ENCODE measurements at regions not wholly inside any gene's neighbourhood (a gene's known extent, or its start where the extent isn't known, plus 50 kb on each side); places are given as distances from the start of the nearest gene placed in this dataset.

GRCh38 chr4:165754664-165755063 is 118.4 kb upstream of the TLL1 start:
- no peaks in the 10 kb centered on the region for H3K27me3 ChIP-seq (replicated peaks in 1 of 2; ENCODE audit: control insufficient read depth in 2 of 2, extremely low read depth in 1 of 2, insufficient read depth in 2 of 2, low read length in 1 of 2)
- H3K4me1 ChIP-seq (ENCODE audit: control insufficient read depth in 1 of 2, extremely low read depth in 1 of 2, insufficient read depth in 2 of 2, low read length in 2 of 2), result no peaks in the 10 kb centered on the region
- Mint-ChIP-seq H3K27me3 (no peaks in the 10 kb centered on the region), H3K4me3 (no peak overlapping the region), H3K27ac (no peak overlapping the region), H3K4me1 (no peaks in the 10 kb centered on the region), H3K9me3 (peaks cover 3 to 13% (median 8%) of the 10 kb centered on the region in 3 donors), H3K36me3 (no peaks in the 10 kb centered on the region)
- 100% methylated on average over 1 of the region's 4 CpGs for WGBS (ENCODE audit: insufficient coverage)
- no peaks in the 10 kb centered on the region for H3K9me3 ChIP-seq
- ATAC-seq (replicated peaks in 1 of 4) (no peak), DNase-seq (no peak)
- H3K36me3 ChIP-seq (ENCODE audit: control insufficient read depth in 2 of 2, extremely low read depth in 1 of 2, insufficient read depth in 1 of 2, low read length in 1 of 2), result no peaks in the 10 kb centered on the region
- ChIA-PET POLR2A (no interaction called here), CTCF (no interaction called here)
- H3K27ac ChIP-seq (ENCODE audit: low read length), result no peak overlapping the region
- no peak overlapping the region for H3K4me3 ChIP-seq (ENCODE audit: control insufficient read depth in 1 of 2, extremely low read depth in 1 of 2, low read length in 1 of 2)

DNA sequence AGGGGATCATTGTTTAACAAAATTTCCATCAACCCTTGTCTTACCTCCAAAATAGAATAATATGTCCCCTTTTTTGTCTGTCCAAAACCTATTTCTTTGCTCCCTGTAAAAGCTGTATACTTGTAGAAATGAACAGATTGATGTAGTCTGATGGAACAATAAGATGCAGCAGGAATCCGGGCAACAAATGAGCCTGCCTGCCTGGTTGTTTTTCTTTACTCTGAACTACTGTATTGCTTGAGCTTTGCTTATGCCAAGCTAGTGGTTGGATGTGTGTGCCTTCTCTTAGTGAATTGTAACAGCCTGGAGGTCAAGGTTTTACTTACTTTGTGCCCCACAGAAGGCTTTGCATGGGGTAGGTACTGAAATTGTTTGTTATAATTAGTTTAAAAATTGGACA is 116.2 kb upstream of the TLL1 start:
- no peaks in the 10 kb centered on the region for H3K4me1 Mint-ChIP-seq
- Histone ChIP-seq H3K4me1 (ENCODE audit: control insufficient read depth in 1 of 2, extremely low read depth in 1 of 2, insufficient read depth in 2 of 2, low read length in 2 of 2) (no peaks in the 10 kb centered on the region), H3K36me3 (ENCODE audit: control insufficient read depth in 2 of 2, extremely low read depth in 1 of 2, insufficient read depth in 1 of 2, low read length in 1 of 2) (no peaks in the 10 kb centered on the region), H3K9me3 (no peaks in the 10 kb centered on the region), H3K4me3 (ENCODE audit: control insufficient read depth in 1 of 2, extremely low read depth in 1 of 2, low read length in 1 of 2) (no peak overlapping the region), H3K27ac (ENCODE audit: low read length) (no peak overlapping the region), H3K27me3 (replicated peaks in 1 of 2; ENCODE audit: control insufficient read depth in 2 of 2, extremely low read depth in 1 of 2, insufficient read depth in 2 of 2, low read length in 1 of 2) (peaks cover 0 to 5% of the 10 kb centered on the region in 2 experiments)
- ChIA-PET POLR2A (interaction anchor here in 1 of 2 donors (0.5 kb wide), 1 partner anchor 10 kb away, joined by 3 read pairs; no protein-coding TSS in a partner anchor), CTCF (no interaction called here)
- H3K27ac Mint-ChIP-seq, result no peak overlapping the region
- H3K4me3 Mint-ChIP-seq, result no peak overlapping the region
- ATAC-seq (replicated peaks in 1 of 4) (no peak), DNase-seq (no peak)
- peaks cover 3 to 10% (median 8%) of the 10 kb centered on the region in 3 donors for H3K9me3 Mint-ChIP-seq
- H3K27me3 Mint-ChIP-seq, result no peaks in the 10 kb centered on the region
- 91% methylated on average over 1 of the region's 1 CpG for WGBS (ENCODE audit: insufficient coverage)
- H3K36me3 Mint-ChIP-seq, result no peaks in the 10 kb centered on the region

GRCh38 chr4:165757451-165757850 is 115.6 kb upstream of the TLL1 start:
- Mint-ChIP-seq H3K9me3 (peaks cover 3 to 10% (median 6%) of the 10 kb centered on the region in 3 donors), H3K4me3 (no peak overlapping the region), H3K27ac (no peak overlapping the region), H3K36me3 (no peaks in the 10 kb centered on the region), H3K4me1 (no peaks in the 10 kb centered on the region), H3K27me3 (no peaks in the 10 kb centered on the region)
- Histone ChIP-seq H3K36me3 (ENCODE audit: control insufficient read depth in 2 of 2, extremely low read depth in 1 of 2, insufficient read depth in 1 of 2, low read length in 1 of 2) (no peaks in the 10 kb centered on the region), H3K27me3 (replicated peaks in 1 of 2; ENCODE audit: control insufficient read depth in 2 of 2, extremely low read depth in 1 of 2, insufficient read depth in 2 of 2, low read length in 1 of 2) (peaks cover 0 to 5% of the 10 kb centered on the region in 2 experiments), H3K4me1 (ENCODE audit: control insufficient read depth in 1 of 2, extremely low read depth in 1 of 2, insufficient read depth in 2 of 2, low read length in 2 of 2) (no peaks in the 10 kb centered on the region), H3K27ac (ENCODE audit: low read length) (no peak overlapping the region), H3K4me3 (ENCODE audit: control insufficient read depth in 1 of 2, extremely low read depth in 1 of 2, low read length in 1 of 2) (no peak overlapping the region), H3K9me3 (no peaks in the 10 kb centered on the region)
- ChIA-PET CTCF (no interaction called here), POLR2A (no interaction called here)
- no peak for DNase-seq
- no CpG with 5 or more reads among the region's 3 CpGs for WGBS (ENCODE audit: insufficient coverage)
- no peak for ATAC-seq (replicated peaks in 1 of 4)

DNA sequence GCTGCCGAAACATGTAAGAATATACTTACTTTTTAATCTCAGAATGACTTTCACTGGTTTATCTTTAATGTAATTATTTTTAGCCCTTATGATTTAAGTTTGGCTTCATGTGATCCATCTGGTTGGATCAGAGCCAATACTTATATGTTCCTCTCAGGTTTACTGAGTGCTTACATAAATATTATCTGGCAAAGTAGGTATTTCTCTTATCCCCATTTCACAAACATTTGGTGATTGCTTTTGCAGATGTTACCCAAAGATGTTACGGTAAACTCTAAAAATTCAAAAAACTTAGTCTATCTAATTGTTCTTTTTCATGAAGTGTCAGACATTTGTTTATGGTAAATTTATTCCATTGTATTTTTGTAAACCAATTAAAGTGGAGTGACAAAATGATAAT is 115.0 kb upstream of the TLL1 start:
- no peak for ATAC-seq (replicated peaks in 1 of 4)
- Histone ChIP-seq H3K9me3 (no peaks in the 10 kb centered on the region), H3K36me3 (ENCODE audit: control insufficient read depth in 2 of 2, extremely low read depth in 1 of 2, insufficient read depth in 1 of 2, low read length in 1 of 2) (no peaks in the 10 kb centered on the region), H3K4me3 (ENCODE audit: control insufficient read depth in 1 of 2, extremely low read depth in 1 of 2, low read length in 1 of 2) (no peak overlapping the region), H3K27me3 (replicated peaks in 1 of 2; ENCODE audit: control insufficient read depth in 2 of 2, extremely low read depth in 1 of 2, insufficient read depth in 2 of 2, low read length in 1 of 2) (peaks cover 0 to 5% of the 10 kb centered on the region in 2 experiments), H3K4me1 (ENCODE audit: control insufficient read depth in 1 of 2, extremely low read depth in 1 of 2, insufficient read depth in 2 of 2, low read length in 2 of 2) (no peaks in the 10 kb centered on the region), H3K27ac (ENCODE audit: low read length) (no peak overlapping the region)
- Mint-ChIP-seq H3K36me3 (no peaks in the 10 kb centered on the region), H3K27me3 (no peaks in the 10 kb centered on the region), H3K27ac (no peak overlapping the region), H3K4me1 (no peaks in the 10 kb centered on the region), H3K4me3 (no peak overlapping the region), H3K9me3 (peaks cover 3 to 10% (median 3%) of the 10 kb centered on the region in 3 donors)
- POLR2A ChIA-PET, result no interaction called here
- no peak for DNase-seq
- WGBS (ENCODE audit: insufficient coverage), result no CpG with 5 or more reads among the region's 2 CpGs
- CTCF ChIA-PET, result no interaction called here

DNA sequence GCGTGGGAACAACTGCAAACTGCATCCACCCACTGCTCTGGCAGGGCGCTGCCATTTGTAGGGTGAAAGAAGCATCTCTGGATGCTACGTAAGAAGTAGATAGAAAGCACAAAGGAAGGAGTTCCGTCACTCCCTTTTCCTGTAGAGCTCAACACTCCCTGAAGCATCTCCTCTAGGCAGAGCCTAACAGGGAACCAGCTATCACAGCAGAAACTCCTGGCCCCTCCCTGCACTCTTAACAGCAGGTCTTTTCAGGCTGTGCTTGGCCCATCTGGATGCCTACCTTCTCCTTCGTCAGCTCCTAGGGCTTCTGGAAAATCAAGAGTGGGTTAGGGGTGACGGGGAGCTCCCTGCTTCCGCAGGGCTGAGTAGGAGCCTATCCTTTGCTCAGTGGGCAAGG is 112.9 kb upstream of the TLL1 start:
- H3K27me3 Mint-ChIP-seq, result no peaks in the 10 kb centered on the region
- no peak overlapping the region for H3K27ac ChIP-seq (ENCODE audit: low read length)
- H3K27me3 ChIP-seq (replicated peaks in 1 of 2; ENCODE audit: control insufficient read depth in 2 of 2, extremely low read depth in 1 of 2, insufficient read depth in 2 of 2, low read length in 1 of 2), result peaks cover 0 to 5% of the 10 kb centered on the region in 2 experiments
- H3K4me3 ChIP-seq (ENCODE audit: control insufficient read depth in 1 of 2, extremely low read depth in 1 of 2, low read length in 1 of 2), result no peak overlapping the region
- no peak for DNase-seq
- H3K36me3 ChIP-seq (ENCODE audit: control insufficient read depth in 2 of 2, extremely low read depth in 1 of 2, insufficient read depth in 1 of 2, low read length in 1 of 2), result no peaks in the 10 kb centered on the region
- no peaks in the 10 kb centered on the region for H3K9me3 ChIP-seq
- POLR2A ChIA-PET, result no interaction called here
- H3K4me3 Mint-ChIP-seq, result no peak overlapping the region
- no peaks in the 10 kb centered on the region for H3K4me1 Mint-ChIP-seq
- no peak overlapping the region for H3K27ac Mint-ChIP-seq
- peak in 1 of 4 experiments; percentile 13 for ATAC-seq (replicated peaks in 1 of 4)
- no peaks in the 10 kb centered on the region for H3K4me1 ChIP-seq (ENCODE audit: control insufficient read depth in 1 of 2, extremely low read depth in 1 of 2, insufficient read depth in 2 of 2, low read length in 2 of 2)
- CTCF ChIA-PET, result no interaction called here
- 87% methylated on average over 4 of the region's 7 CpGs for WGBS (ENCODE audit: insufficient coverage)
- H3K9me3 Mint-ChIP-seq, result peaks cover 0 to 3% (median 2%) of the 10 kb centered on the region in 3 donors
- no peaks in the 10 kb centered on the region for H3K36me3 Mint-ChIP-seq

DNA sequence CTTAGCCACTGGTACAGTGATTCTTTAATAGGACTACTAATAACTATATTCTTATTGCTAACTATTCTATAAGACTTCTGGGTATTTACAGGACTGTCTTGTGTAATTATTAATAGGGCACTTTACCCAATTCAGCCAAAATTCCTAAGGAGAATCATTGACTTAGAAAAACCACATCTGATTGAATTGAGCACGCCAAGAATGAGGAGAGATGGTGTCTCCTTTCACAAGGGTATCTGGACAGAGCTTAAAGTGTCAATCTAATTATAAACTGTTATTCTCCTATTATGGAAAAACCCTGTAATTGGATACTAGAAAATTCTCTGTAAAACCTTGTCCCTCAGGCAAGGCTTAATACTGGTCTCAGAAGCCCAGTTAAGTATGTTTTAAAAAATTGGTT is 111.1 kb upstream of the TLL1 start:
- Histone ChIP-seq H3K9me3 (no peaks in the 10 kb centered on the region), H3K36me3 (ENCODE audit: control insufficient read depth in 2 of 2, extremely low read depth in 1 of 2, insufficient read depth in 1 of 2, low read length in 1 of 2) (no peaks in the 10 kb centered on the region), H3K27me3 (replicated peaks in 1 of 2; ENCODE audit: control insufficient read depth in 2 of 2, extremely low read depth in 1 of 2, insufficient read depth in 2 of 2, low read length in 1 of 2) (peaks cover 0 to 5% of the 10 kb centered on the region in 2 experiments), H3K4me3 (ENCODE audit: control insufficient read depth in 1 of 2, extremely low read depth in 1 of 2, low read length in 1 of 2) (no peak overlapping the region), H3K27ac (ENCODE audit: low read length) (no peak overlapping the region), H3K4me1 (ENCODE audit: control insufficient read depth in 1 of 2, extremely low read depth in 1 of 2, insufficient read depth in 2 of 2, low read length in 2 of 2) (no peaks in the 10 kb centered on the region)
- Mint-ChIP-seq H3K36me3 (no peaks in the 10 kb centered on the region), H3K4me1 (no peaks in the 10 kb centered on the region), H3K9me3 (peaks cover 0 to 1% (median 0%) of the 10 kb centered on the region in 3 donors), H3K27me3 (no peaks in the 10 kb centered on the region), H3K27ac (no peak overlapping the region), H3K4me3 (no peak overlapping the region)
- POLR2A ChIA-PET, result no interaction called here
- WGBS (ENCODE audit: insufficient coverage), result no CpG with 5 or more reads among the region's 1 CpG
- DNase-seq, result no peak
- no peak for ATAC-seq (replicated peaks in 1 of 4)
- CTCF ChIA-PET, result no interaction called here

- POLR2A ChIA-PET, result no interaction called here
These were observed 109.4 kb upstream of the TLL1 start for GRCh38 chr4:165763640-165764039.

More at GRCh38 chr4:165763640-165764039, 109.4 kb upstream of the TLL1 start:
- H3K4me1 Mint-ChIP-seq, result no peaks in the 10 kb centered on the region
- Histone ChIP-seq H3K9me3 (no peaks in the 10 kb centered on the region), H3K27ac (ENCODE audit: low read length) (no peak overlapping the region), H3K36me3 (ENCODE audit: control insufficient read depth in 2 of 2, extremely low read depth in 1 of 2, insufficient read depth in 1 of 2, low read length in 1 of 2) (no peaks in the 10 kb centered on the region), H3K4me3 (ENCODE audit: control insufficient read depth in 1 of 2, extremely low read depth in 1 of 2, low read length in 1 of 2) (no peak overlapping the region), H3K4me1 (ENCODE audit: control insufficient read depth in 1 of 2, extremely low read depth in 1 of 2, insufficient read depth in 2 of 2, low read length in 2 of 2) (no peaks in the 10 kb centered on the region), H3K27me3 (replicated peaks in 1 of 2; ENCODE audit: control insufficient read depth in 2 of 2, extremely low read depth in 1 of 2, insufficient read depth in 2 of 2, low read length in 1 of 2) (peaks cover 0 to 5% of the 10 kb centered on the region in 2 experiments)
- CTCF ChIA-PET, result no interaction called here
- 81% methylated on average over 2 of the region's 2 CpGs for WGBS (ENCODE audit: insufficient coverage)
- no peak overlapping the region for H3K4me3 Mint-ChIP-seq
- DNase-seq (no peak), ATAC-seq (replicated peaks in 1 of 4) (no peak)
- no peak overlapping the region for H3K27ac Mint-ChIP-seq
- no peaks in the 10 kb centered on the region for H3K36me3 Mint-ChIP-seq
- H3K9me3 Mint-ChIP-seq, result peaks cover 0 to 1% (median 0%) of the 10 kb centered on the region in 3 donors
- no peaks in the 10 kb centered on the region for H3K27me3 Mint-ChIP-seq

All from T-cell (primary cell).